HG03159 (cell line): ENCODE measurements at regions not wholly inside any gene's neighbourhood (a gene's known extent, or its start where the extent isn't known, plus 50 kb on each side); places are given as distances from the start of the nearest gene placed in this dataset.

Source experiments
- ATAC-seq: cut with Tn5 transposase; IDR thresholded peaks from one replicate; pipeline ENCODE4 v1.9.1; 2021; ENCODE audit warnings: mild to moderate bottlenecking, moderate library complexity; ENCODE audit not compliant: unreplicated experiment

DNA sequence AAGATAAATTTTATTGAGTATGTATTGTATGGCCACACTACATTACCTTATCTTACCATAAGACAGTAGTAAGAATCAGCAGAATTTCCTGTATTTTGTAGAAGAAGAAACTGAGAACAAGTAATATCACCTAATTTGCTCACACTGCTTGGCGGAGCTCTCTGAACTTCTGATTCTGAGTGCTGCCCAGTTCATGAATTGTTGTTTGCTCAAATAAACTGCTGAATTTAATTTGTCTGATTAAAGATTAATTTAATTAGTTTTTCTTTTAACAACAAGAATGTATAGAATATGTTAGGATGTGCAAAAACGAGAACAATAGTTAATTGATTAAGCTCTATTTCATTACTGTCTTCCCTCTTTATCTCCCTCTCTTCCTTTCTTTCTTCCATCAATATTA lies 100.1 kb upstream of the ERBB4 start:
- ATAC-seq: no peak

DNA sequence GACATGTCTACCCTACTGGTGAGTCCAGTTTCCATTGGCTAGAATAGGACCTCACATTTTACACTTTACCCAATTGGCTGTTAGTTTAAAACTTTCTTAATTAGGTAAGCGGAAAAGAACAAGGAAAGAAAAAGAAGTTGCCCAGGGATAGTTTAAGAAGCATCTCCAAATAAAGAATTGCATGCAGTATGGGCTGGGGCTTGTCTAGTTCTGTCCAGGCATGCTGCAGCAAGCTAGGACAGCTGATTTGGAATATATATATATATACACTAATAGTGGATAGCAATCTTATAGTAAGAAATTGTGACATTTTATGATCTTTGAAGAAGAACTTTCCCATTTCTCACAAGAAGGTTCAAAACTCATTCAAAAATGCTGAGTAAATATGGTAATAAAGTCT lies 90.0 kb upstream of the ERBB4 start:
- ATAC-seq: no peak

GRCh38 chr2:212626371-212626918 lies 87.8 kb upstream of the ERBB4 start:
- ATAC-seq: no peak

DNA sequence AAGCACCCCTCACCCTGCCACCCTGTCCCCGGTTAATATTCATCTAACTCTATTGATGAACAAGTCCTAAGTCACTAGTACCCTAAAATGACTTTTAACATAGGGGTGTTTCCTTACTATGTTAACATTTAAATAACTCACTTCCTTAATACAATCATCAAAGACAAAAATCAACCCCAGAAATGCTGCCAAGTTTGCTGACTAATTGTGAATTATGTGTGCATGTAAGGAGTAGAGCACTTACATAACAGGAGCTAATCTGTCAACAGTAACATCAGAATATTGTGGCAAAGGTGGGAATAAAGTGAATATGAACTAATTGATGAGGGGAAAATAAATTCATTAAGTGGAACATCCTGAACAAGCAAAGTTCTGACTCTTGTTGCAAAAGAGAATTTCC lies 81.4 kb upstream of the ERBB4 start:
- no peak for ATAC-seq

DNA sequence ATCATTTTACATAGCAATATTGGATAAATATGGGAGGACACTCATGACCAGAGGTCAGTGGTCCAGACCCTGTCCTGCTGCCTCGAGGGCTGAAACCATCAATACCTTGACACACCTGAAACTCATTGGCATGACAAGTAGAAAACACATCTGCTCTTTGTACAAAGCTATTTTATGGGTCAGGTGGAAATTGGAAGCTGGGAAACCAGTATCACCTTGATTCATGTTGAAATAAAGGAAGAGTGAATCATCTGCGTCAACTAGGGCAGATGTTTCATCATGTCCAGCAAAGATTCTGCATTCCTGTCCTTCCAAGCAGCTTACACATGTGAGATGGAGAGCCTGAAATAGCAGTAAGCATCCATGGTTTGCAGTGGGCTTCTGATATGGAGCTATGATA lies 80.0 kb upstream of the ERBB4 start:
- no peak for ATAC-seq

DNA sequence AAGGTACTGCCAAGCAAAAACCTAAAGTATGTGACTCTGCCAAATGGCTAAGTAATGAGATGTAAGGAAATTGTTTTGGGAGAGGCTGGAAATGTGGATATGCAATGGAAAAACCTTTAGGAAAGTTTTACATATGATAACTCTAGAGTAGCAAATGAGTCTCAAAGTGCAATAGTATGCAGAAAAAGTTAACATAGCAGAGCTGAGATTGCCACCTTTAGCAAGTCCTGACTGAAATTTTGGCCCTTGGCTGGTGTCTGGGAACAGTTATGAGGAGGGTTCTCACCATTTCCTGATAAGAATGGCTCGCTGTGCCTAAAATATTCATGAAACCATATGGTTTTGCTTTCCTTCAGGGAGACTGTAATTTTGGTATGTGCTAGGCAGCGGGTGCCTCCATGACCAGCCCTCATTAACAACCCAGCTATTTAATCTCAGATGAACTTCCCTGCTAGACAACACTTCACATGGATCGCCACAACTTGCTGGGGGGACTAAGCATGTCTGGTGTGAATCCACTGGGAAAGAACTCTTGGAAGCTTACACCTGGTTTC lies 72.3 kb upstream of the ERBB4 start:
- ATAC-seq: no peak

DNA sequence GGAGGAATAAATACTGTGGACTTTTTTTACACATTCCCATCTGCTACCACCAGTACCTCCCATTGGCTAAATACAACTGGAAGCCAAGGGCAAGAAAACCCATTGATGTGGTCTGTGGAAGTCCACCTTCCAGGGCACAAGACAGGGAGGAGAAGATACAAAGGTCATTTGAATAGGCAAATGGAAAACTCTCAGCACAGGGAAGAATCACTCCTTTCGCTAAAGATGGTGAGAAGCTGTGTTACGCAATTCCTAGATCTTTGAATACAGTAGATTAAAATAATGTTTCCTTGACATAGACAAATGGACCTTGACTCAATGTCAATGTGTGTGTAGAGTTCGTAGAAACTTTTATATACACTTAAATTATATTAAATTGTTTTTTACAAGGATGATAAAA lies 70.9 kb upstream of the ERBB4 start:
- no peak for ATAC-seq

DNA sequence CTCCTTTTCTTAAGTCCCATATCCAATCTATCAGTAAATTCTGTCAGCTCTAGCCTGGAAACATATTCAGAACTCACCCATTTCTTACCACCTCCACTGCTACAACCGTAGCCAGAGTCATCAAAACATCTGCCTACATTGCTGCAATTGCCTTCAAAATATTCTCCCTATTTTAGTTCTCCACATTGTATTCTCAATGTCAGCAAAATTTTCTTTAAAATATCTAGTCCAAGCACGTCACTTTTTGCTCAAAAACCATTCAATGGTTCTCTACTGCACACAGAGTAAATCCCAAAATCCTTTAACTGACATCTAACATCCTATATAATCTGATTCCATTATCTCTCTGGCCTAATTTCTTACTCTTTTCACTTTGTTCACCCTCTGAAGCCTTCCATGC lies 68.5 kb upstream of the ERBB4 start:
- ATAC-seq: no peak

- ATAC-seq: no peak
Observed at GRCh38 chr2:212606232-212606631, 67.6 kb upstream of the ERBB4 start.

GRCh38 chr2:212596688-212597087 lies 58.1 kb upstream of the ERBB4 start:
- no peak for ATAC-seq

- no peak for ATAC-seq
Observed at GRCh38 chr2:212596276-212596675, 57.7 kb upstream of the ERBB4 start.

GRCh38 chr2:212595036-212595654 lies 56.5 kb upstream of the ERBB4 start:
- ATAC-seq: peak; percentile 58

- no peak for ATAC-seq
Observed at GRCh38 chr2:212592695-212593094, 54.1 kb upstream of the ERBB4 start.
